Heart left ventricle (tissue), 13 donors: ENCODE measurements at regions not wholly inside any gene's neighbourhood (a gene's known extent, or its start where the extent isn't known, plus 50 kb on each side); places are given as distances from the start of the nearest gene placed in this dataset.

ENCODE experiments used
- CTCF ChIP-seq, 12 donors: fragments of 200-600 bp; sonication (generic) in 4 of 12; IDR thresholded peaks; one replicate each; pipeline versions ENCODE4 v1.5.0 to v1.8.0; 2018 to 2022; ENCODE audit warnings: antibody characterized with exemption in 12 of 12, mild to moderate bottlenecking in 5 of 12
- POLR2A ChIP-seq, 2 donors: fragments of 450-650 bp; IDR thresholded peaks; one replicate each; pipeline ENCODE4 v1.6.1; 2017; ENCODE audit warnings: antibody characterized with exemption in 2 of 2, mild to moderate bottlenecking in 2 of 2, moderate library complexity in 2 of 2
- donor health status: ischemic (EF 13 %, LVEDD 7.1; RV severe dilation, severe dysfunction).
- donor health status: DM: no; HTN: yes; CAD: no.
- donor health status: DM: no; HTN: no; CAD: no.
- donor health status: ischemic (EF 25% LVEDD 6.9; RV normal size, moderate dysfunction).
- donor health status: ischemic (EF 25% LVEDD 5.7; RV mildly dilated, moderate dysfunction).
- donor health status: ischemic (EF 35%, LVEDD 5.7; RV mildly dilated, moderate dysfunction).
- donor health status: nonischemic (EF 11% LVEDD 7.7; RV severe dilation, severe dysfunction).
- donor health status: DM: yes; HTN: yes; CAD: no.
- donor health status: PGD.
- donor health status: ischemic (EF 29% LVEDD 5.4; RV normal size, mild dysfunction).
- donor health status: nonischemic (EF 23%, LVEDD 6.1; RV moderate dilation, normal function).

DNA sequence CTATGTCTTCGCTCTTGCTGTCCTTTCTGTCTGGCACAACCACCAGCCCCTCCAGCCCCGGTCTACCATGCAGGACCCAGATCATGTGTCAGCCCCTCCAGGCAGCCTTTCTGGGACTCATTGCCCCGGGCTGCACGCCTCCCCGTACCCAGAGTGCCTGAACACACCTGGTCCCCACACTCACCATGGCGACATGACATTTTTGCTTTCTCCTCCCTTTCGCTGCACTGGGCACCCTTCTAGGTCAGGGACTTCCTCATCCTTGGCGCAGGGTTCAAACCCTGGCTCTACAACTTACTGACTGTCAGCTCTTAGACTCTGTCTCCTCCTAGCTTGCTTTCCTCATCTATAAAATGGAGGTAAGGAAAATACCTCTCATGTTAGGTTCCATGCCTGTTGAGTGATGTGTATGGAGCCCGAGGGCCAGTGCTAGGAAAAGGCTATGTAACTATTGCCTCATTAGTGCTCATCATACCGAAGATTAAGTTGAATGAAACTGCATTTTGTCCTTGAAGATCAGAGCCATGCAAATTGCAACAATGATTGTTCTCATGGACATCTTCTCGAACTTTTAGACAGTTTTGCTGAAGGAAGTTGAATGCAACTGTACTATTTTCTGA is 49.7 kb upstream of the TIAM2 start:
- TF ChIP-seq POLR2A (IDR thresholded peaks at IDR 0.05) (no peak), CTCF (IDR thresholded peaks at IDR 0.05) (no peak)
